Keratinocyte (primary cell): ENCODE measurements at regions not wholly inside any gene's neighbourhood (a gene's known extent, or its start where the extent isn't known, plus 50 kb on each side); places are given as distances from the start of the nearest gene placed in this dataset.

Source experiments
- DNase-seq: peaks from one replicate; pipeline ENCODE4 v3.0.0-alpha.2; 2011; ENCODE audit warnings: low read depth, missing footprints, low spot score
- FAIRE-seq: peaks from 2 replicates; lab custom pipeline; 2011; peaks lifted over from hg19 to GRCh38; lab: Jason Lieb, UNC
- H2AFZ ChIP-seq: 2 replicates; pipeline ENCODE4 v1.6.0; 2012; ENCODE audit warnings: low read length, control low read depth, inconsistent platforms; ENCODE audit not compliant: control insufficient read depth
- H3K27ac ChIP-seq: 2 replicates; pipeline ENCODE4 v1.5.1; 2011; ENCODE audit warnings: low read length; ENCODE audit not compliant: control insufficient read depth, insufficient read depth
- H3K27me3 ChIP-seq: 3 replicates; pipeline ENCODE4 v1.6.0; 2011; ENCODE audit warnings: low read length; ENCODE audit not compliant: control insufficient read depth, insufficient read depth; ENCODE audit errors: extremely low read depth
- H3K36me3 ChIP-seq, 2 experiments: 2 replicates in 1 of 2; 3 replicates in 1 of 2; pipeline ENCODE4 v1.5.1; 2011; ENCODE audit warnings: low read length in 2 of 2, mild to moderate bottlenecking in 1 of 2; ENCODE audit not compliant: control insufficient read depth in 2 of 2, insufficient read depth in 2 of 2; ENCODE audit errors: extremely low read depth in 1 of 2
- H3K4me1 ChIP-seq: 3 replicates; pipeline ENCODE4 v1.5.1; 2011; ENCODE audit warnings: low read length; ENCODE audit not compliant: control insufficient read depth, insufficient read depth; ENCODE audit errors: extremely low read depth
- H3K4me2 ChIP-seq: 3 replicates; pipeline ENCODE4 v1.6.0; 2011; ENCODE audit warnings: low read depth, low read length; ENCODE audit not compliant: control insufficient read depth, insufficient read depth; ENCODE audit errors: extremely low read depth
- H3K4me3 ChIP-seq, 3 experiments: fragments of 200-600 bp in 1 of 3; sonication (generic) in 1 of 3; 2 replicates in 2 of 3; 3 replicates in 1 of 3; pipeline ENCODE4 v1.5.1; 2011 to 2016; ENCODE audit warnings: low read length in 3 of 3, mild to moderate bottlenecking in 3 of 3, control low read depth in 2 of 3, inconsistent platforms in 1 of 3, low read depth in 1 of 3, mixed read lengths in 1 of 3, mixed run types in 1 of 3, moderate library complexity in 1 of 3; ENCODE audit not compliant: control insufficient read depth in 2 of 3, insufficient read depth in 2 of 3; ENCODE audit errors: extremely low read depth in 1 of 3
- H3K79me2 ChIP-seq: 2 replicates; pipeline ENCODE4 v1.6.0; 2012; ENCODE audit warnings: low read length; ENCODE audit not compliant: control insufficient read depth, insufficient read depth
- H3K9ac ChIP-seq: 3 replicates; pipeline ENCODE4 v1.6.0; 2011; ENCODE audit warnings: low read length; ENCODE audit not compliant: control insufficient read depth, insufficient read depth; ENCODE audit errors: extremely low read depth
- H3K9me1 ChIP-seq: 3 replicates; pipeline ENCODE4 v1.6.0; 2011; ENCODE audit warnings: low read length; ENCODE audit not compliant: control insufficient read depth, insufficient read depth; ENCODE audit errors: extremely low read depth
- H3K9me3 ChIP-seq: 2 replicates; pipeline ENCODE4 v1.5.1; 2012; ENCODE audit warnings: low read depth, low read length; ENCODE audit not compliant: control insufficient read depth
- H4K20me1 ChIP-seq: 3 replicates; pipeline ENCODE4 v1.6.0; 2011; ENCODE audit warnings: low read length; ENCODE audit not compliant: control insufficient read depth, insufficient read depth; ENCODE audit errors: extremely low read depth
- EZH2 ChIP-seq: IDR thresholded peaks from one replicate; pipeline ENCODE4 v1.6.1; 2012; ENCODE audit warnings: inconsistent platforms, mild to moderate bottlenecking, low read length, moderate library complexity
- dilution Hi-C: fragments of 300-500 bp; cut with MboI; formaldehyde crosslinking; loops from one replicate; pipeline ENCODE4 v1.7.0; 2020; ENCODE audit warnings: low sequenced_read_pairs; ENCODE audit not compliant: extremely low pct_ligation_motif_present
- TF ChIP-seq, protein P1 (sequence below), 3 experiments: IDR thresholded peaks in 1 of 3; conservative IDR thresholded peaks in 1 of 3; optimal IDR thresholded peaks in 1 of 3; 2 replicates in 2 of 3; 3 replicates in 1 of 3; pipeline versions ENCODE3 to v1.5.1; 2011; ENCODE audit warnings: low read length in 3 of 3, mild to moderate bottlenecking in 3 of 3, moderate library complexity in 2 of 3, control low read depth in 1 of 3, inconsistent platforms in 1 of 3; ENCODE audit not compliant: insufficient read depth in 2 of 3; ENCODE audit errors: extremely low read depth in 1 of 3

- Histone ChIP-seq H3K27ac (no peak overlapping the region), H3K27me3 (no peaks in the 10 kb centered on the region), H3K4me2 (no peak overlapping the region), H3K9me3 (no peaks in the 10 kb centered on the region), H3K9ac (no peak overlapping the region), H2AFZ (no peak overlapping the region), H3K79me2 (no peaks in the 10 kb centered on the region), H3K9me1 (no peaks in the 10 kb centered on the region), H3K36me3 (no peaks in the 10 kb centered on the region), H3K4me1 (no peaks in the 10 kb centered on the region), H3K4me3 (no peak overlapping the region), H4K20me1 (no peaks in the 10 kb centered on the region)
- TF ChIP-seq EZH2: no peak
- TF ChIP-seq, protein P1, sequence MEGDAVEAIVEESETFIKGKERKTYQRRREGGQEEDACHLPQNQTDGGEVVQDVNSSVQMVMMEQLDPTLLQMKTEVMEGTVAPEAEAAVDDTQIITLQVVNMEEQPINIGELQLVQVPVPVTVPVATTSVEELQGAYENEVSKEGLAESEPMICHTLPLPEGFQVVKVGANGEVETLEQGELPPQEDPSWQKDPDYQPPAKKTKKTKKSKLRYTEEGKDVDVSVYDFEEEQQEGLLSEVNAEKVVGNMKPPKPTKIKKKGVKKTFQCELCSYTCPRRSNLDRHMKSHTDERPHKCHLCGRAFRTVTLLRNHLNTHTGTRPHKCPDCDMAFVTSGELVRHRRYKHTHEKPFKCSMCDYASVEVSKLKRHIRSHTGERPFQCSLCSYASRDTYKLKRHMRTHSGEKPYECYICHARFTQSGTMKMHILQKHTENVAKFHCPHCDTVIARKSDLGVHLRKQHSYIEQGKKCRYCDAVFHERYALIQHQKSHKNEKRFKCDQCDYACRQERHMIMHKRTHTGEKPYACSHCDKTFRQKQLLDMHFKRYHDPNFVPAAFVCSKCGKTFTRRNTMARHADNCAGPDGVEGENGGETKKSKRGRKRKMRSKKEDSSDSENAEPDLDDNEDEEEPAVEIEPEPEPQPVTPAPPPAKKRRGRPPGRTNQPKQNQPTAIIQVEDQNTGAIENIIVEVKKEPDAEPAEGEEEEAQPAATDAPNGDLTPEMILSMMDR (optimal IDR thresholded peaks at IDR 0.05 in 1 of 3, IDR thresholded peaks at IDR 0.05 in 1 of 3, conservative IDR thresholded peaks at IDR 0.05 in 1 of 3; ENCODE audit: extremely low read depth in 1 of 3, insufficient read depth in 2 of 3, low read length in 3 of 3): no peak
- no peak for DNase-seq
- FAIRE-seq: no peak
- dilution Hi-C loops: no loop called here
Observed at GRCh38 chr14:55758796-55759195, 178.8 kb downstream of the KTN1 start.

DNA sequence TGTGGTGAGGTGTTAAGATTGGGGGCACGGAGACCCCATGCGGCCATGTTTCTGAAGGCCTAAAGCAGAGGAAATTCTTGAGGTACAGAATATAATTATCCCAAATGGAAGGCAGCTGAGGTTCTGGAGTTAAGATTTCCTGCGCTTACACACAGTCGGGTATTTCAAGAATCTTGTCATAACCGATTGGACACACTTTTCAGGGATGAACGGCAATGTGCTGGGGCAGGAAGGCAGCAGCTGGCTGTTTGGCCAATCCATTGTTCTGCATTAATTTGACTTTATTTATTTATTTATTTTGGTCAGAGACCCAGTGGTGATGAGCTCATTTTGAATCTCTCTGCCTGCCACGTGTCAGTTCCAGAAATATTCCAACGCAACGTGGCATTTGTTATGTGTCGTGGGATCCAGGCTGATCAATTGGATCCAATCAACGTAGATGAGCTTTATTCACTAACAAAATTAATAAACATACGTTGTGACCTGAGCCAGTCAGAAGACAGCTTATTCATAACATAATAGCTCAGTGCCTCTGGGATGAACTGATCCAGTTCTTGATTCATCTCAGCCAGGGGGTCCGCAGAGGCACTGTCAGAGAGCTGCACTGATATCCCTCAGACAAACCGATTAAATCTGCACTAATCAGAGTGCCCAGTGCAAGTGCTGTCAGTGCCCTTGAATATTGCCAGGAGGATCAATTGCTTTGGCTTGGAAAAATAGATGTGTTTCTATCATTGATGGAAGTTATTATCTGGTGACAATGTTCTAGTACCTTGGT is 181.0 kb downstream of the KTN1 start:
- dilution Hi-C loops: no loop called here
- H4K20me1 ChIP-seq: no peaks in the 10 kb centered on the region
- no peak overlapping the region for H2AFZ ChIP-seq
- H3K4me2 ChIP-seq: no peak overlapping the region
- H3K36me3 ChIP-seq: no peaks in the 10 kb centered on the region
- no peaks in the 10 kb centered on the region for H3K9me1 ChIP-seq
- TF ChIP-seq, protein P1 (optimal IDR thresholded peaks at IDR 0.05 in 1 of 3, IDR thresholded peaks at IDR 0.05 in 1 of 3, conservative IDR thresholded peaks at IDR 0.05 in 1 of 3; ENCODE audit: extremely low read depth in 1 of 3, insufficient read depth in 2 of 3, low read length in 3 of 3): no peak
- TF ChIP-seq EZH2: no peak
- H3K9ac ChIP-seq: no peak overlapping the region
- H3K9me3 ChIP-seq: no peaks in the 10 kb centered on the region
- FAIRE-seq (no peak), DNase-seq (no peak)
- no peak overlapping the region for H3K27ac ChIP-seq
- H3K79me2 ChIP-seq: no peaks in the 10 kb centered on the region
- H3K4me3 ChIP-seq: no peak overlapping the region
- H3K4me1 ChIP-seq: no peaks in the 10 kb centered on the region
- H3K27me3 ChIP-seq: no peaks in the 10 kb centered on the region
